ENCODE measurements at regions not wholly inside any gene's neighbourhood (a gene's known extent, or its start where the extent isn't known, plus 50 kb on each side); places are given as distances from the start of the nearest gene placed in this dataset.

GRCh38 chr21:14857529-14857928 lies 207.3 kb downstream of the NRIP1 start:
- TF ChIP-seq POLR2A (IDR thresholded peaks at IDR 0.05) = no peak
- TF ChIP-seq, protein P1, sequence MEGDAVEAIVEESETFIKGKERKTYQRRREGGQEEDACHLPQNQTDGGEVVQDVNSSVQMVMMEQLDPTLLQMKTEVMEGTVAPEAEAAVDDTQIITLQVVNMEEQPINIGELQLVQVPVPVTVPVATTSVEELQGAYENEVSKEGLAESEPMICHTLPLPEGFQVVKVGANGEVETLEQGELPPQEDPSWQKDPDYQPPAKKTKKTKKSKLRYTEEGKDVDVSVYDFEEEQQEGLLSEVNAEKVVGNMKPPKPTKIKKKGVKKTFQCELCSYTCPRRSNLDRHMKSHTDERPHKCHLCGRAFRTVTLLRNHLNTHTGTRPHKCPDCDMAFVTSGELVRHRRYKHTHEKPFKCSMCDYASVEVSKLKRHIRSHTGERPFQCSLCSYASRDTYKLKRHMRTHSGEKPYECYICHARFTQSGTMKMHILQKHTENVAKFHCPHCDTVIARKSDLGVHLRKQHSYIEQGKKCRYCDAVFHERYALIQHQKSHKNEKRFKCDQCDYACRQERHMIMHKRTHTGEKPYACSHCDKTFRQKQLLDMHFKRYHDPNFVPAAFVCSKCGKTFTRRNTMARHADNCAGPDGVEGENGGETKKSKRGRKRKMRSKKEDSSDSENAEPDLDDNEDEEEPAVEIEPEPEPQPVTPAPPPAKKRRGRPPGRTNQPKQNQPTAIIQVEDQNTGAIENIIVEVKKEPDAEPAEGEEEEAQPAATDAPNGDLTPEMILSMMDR (IDR thresholded peaks at IDR 0.05) = no peak
